Lower leg skin (tissue), 3 donors: ENCODE measurements at regions not wholly inside any gene's neighbourhood (a gene's known extent, or its start where the extent isn't known, plus 50 kb on each side); places are given as distances from the start of the nearest gene placed in this dataset.

Experiments used
- POLR2A ChIP-seq, 2 donors: fragments of 450-650 bp; IDR thresholded peaks; one replicate each; pipeline ENCODE4 v1.6.1; 2016 to 2017; ENCODE audit warnings: antibody characterized with exemption in 2 of 2, mild to moderate bottlenecking in 1 of 2, moderate library complexity in 1 of 2
- TF ChIP-seq, protein P1 (sequence below), 3 donors: fragments of 450-650 bp; IDR thresholded peaks; one replicate each; pipeline ENCODE4 v1.5.1; 2016; ENCODE audit warnings: antibody characterized with exemption in 3 of 3, mild to moderate bottlenecking in 3 of 3, moderate library complexity in 2 of 3

- TF ChIP-seq, protein P1, sequence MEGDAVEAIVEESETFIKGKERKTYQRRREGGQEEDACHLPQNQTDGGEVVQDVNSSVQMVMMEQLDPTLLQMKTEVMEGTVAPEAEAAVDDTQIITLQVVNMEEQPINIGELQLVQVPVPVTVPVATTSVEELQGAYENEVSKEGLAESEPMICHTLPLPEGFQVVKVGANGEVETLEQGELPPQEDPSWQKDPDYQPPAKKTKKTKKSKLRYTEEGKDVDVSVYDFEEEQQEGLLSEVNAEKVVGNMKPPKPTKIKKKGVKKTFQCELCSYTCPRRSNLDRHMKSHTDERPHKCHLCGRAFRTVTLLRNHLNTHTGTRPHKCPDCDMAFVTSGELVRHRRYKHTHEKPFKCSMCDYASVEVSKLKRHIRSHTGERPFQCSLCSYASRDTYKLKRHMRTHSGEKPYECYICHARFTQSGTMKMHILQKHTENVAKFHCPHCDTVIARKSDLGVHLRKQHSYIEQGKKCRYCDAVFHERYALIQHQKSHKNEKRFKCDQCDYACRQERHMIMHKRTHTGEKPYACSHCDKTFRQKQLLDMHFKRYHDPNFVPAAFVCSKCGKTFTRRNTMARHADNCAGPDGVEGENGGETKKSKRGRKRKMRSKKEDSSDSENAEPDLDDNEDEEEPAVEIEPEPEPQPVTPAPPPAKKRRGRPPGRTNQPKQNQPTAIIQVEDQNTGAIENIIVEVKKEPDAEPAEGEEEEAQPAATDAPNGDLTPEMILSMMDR (IDR thresholded peaks at IDR 0.05) = no peak
- no peak for TF ChIP-seq POLR2A (IDR thresholded peaks at IDR 0.05)
Observed at GRCh38 chr13:97574926-97575325, 141.0 kb downstream of the RAP2A start.
